H1 (cell line): ENCODE measurements at regions not wholly inside any gene's neighbourhood (a gene's known extent, or its start where the extent isn't known, plus 50 kb on each side); places are given as distances from the start of the nearest gene placed in this dataset.

Source experiments
- CTCF ChIA-PET: fragments of 300-600 bp; sonication (Branson Sonifier 250); formaldehyde crosslinking; loops from one replicate; lab custom pipeline; 2021; ENCODE audit not compliant: partially characterized antibody; lab: Charles Lee
- POLR2A ChIA-PET: fragments of 300-600 bp; sonication (Branson Sonifier 250); formaldehyde crosslinking; loops from one replicate; lab custom pipeline; 2021; ENCODE audit warnings: inconsistent platforms; ENCODE audit not compliant: partially characterized antibody; lab: Charles Lee
- DNase-seq, 2 experiments: peaks; one replicate each; pipeline versions ENCODE4 v3.0.0 to v3.0.0-alpha.2; 2010 to 2022; ENCODE audit warnings: low spot score in 2 of 2, low read depth in 1 of 2, mixed read lengths in 1 of 2
- FAIRE-seq: peaks from 2 replicates; lab custom pipeline; 2011; peaks lifted over from hg19 to GRCh38; lab: Jason Lieb, UNC
- H2AFZ ChIP-seq: 2 replicates; pipeline ENCODE4 v1.8.1; 2012; ENCODE audit warnings: low read length, inconsistent platforms
- H2AK5ac ChIP-seq: 2 replicates; pipeline ENCODE4 v1.6.1; 2013; ENCODE audit warnings: low read depth, low read length
- H2BK120ac ChIP-seq: replicated peaks from 2 replicates; pipeline ENCODE3; 2013; ENCODE audit warnings: low read depth, low read length, inconsistent platforms
- H2BK12ac ChIP-seq: 2 replicates; pipeline ENCODE4 v1.6.1; 2013; ENCODE audit warnings: low read depth, low read length
- H2BK15ac ChIP-seq: 2 replicates; pipeline ENCODE4 v1.6.1; 2013; ENCODE audit warnings: low read length
- H2BK20ac ChIP-seq: 2 replicates; pipeline ENCODE4 v1.6.1; 2013; ENCODE audit warnings: low read length
- H2BK5ac ChIP-seq: 2 replicates; pipeline ENCODE4 v1.6.1; 2013; ENCODE audit warnings: low read depth, low read length
- H3K14ac ChIP-seq: 2 replicates; pipeline ENCODE4 v1.6.1; 2013; ENCODE audit warnings: inconsistent platforms; ENCODE audit not compliant: insufficient read length
- H3K18ac ChIP-seq: 2 replicates; pipeline ENCODE4 v1.6.1; 2013; ENCODE audit warnings: low read length; ENCODE audit errors: extremely low read depth
- H3K23ac ChIP-seq: 2 replicates; pipeline ENCODE4 v1.6.1; 2013; ENCODE audit warnings: inconsistent platforms; ENCODE audit not compliant: insufficient read length
- H3K23me2 ChIP-seq: 2 replicates; pipeline ENCODE4 v1.6.1; 2013; ENCODE audit warnings: low read depth, low read length
- H3K27ac ChIP-seq: 2 replicates; pipeline ENCODE4 v1.6.1; 2011; ENCODE audit warnings: low read depth, low read length, inconsistent platforms
- H3K27me3 ChIP-seq, 4 experiments: replicated peaks in 1 of 4; 1 replicate in 1 of 4; 2 replicates in 3 of 4; pipeline versions ENCODE4 v1.6.1 to v1.8.1; 2011 to 2013; ENCODE audit warnings: low read length in 3 of 4, mild to moderate bottlenecking in 3 of 4, inconsistent platforms in 2 of 4, mixed read lengths in 2 of 4, moderate library complexity in 1 of 4; ENCODE audit not compliant: control insufficient read depth in 3 of 4, insufficient read depth in 3 of 4; ENCODE audit errors: extremely low read depth in 1 of 4
- H3K36me3 ChIP-seq, 4 experiments: 2 replicates each; pipeline versions ENCODE4 v1.6.1 to v1.8.1; 2011 to 2013; ENCODE audit warnings: mild to moderate bottlenecking in 4 of 4, low read length in 3 of 4, moderate library complexity in 2 of 4, control low read depth in 1 of 4, inconsistent platforms in 1 of 4; ENCODE audit not compliant: insufficient read depth in 4 of 4, control insufficient read depth in 2 of 4
- H3K4ac ChIP-seq: replicated peaks from 2 replicates; pipeline ENCODE3; 2013; ENCODE audit warnings: low read length, low read depth, mixed read lengths, inconsistent platforms; ENCODE audit not compliant: insufficient read length
- H3K4me1 ChIP-seq, 4 experiments: replicated peaks in 1 of 4; 1 replicate in 1 of 4; 2 replicates in 3 of 4; pipeline versions ENCODE4 v1.6.1 to v1.8.1; 2011 to 2013; ENCODE audit warnings: low read length in 3 of 4, inconsistent platforms in 2 of 4, mixed read lengths in 1 of 4; ENCODE audit not compliant: insufficient read depth in 4 of 4, control insufficient read depth in 3 of 4
- H3K4me2 ChIP-seq, 2 experiments: 2 replicates each; pipeline versions ENCODE4 v1.6.1 to v1.8.1; 2011 to 2013; ENCODE audit warnings: low read depth in 2 of 2, low read length in 2 of 2, control low read depth in 1 of 2, inconsistent platforms in 1 of 2, mild to moderate bottlenecking in 1 of 2; ENCODE audit not compliant: insufficient read depth in 1 of 2
- H3K4me3 ChIP-seq, 4 experiments: fragments of 200-600, 300-600 bp in 1 of 4; sonication (generic), shearing (Covaris generic), sonication (Bioruptor Twin) in 1 of 4; 2 replicates each; pipeline versions ENCODE4 v1.5.1 to v1.8.1; 2011 to 2016; ENCODE audit warnings: low read length in 4 of 4, low read depth in 3 of 4, control low read depth in 2 of 4, inconsistent platforms in 2 of 4, mild to moderate bottlenecking in 2 of 4, mixed read lengths in 1 of 4, moderate library complexity in 1 of 4; ENCODE audit not compliant: insufficient read depth in 2 of 4; ENCODE audit errors: extremely low read depth in 1 of 4
- H3K56ac ChIP-seq: replicated peaks from 2 replicates; pipeline ENCODE3; 2013; ENCODE audit warnings: low read depth, mild to moderate bottlenecking, mixed read lengths, low read length, inconsistent platforms; ENCODE audit not compliant: insufficient read length
- H3K79me1 ChIP-seq: 2 replicates; pipeline ENCODE4 v1.6.1; 2013; ENCODE audit warnings: low read depth, low read length, control low read depth
- H3K79me2 ChIP-seq, 2 experiments: 2 replicates each; pipeline versions ENCODE4 v1.6.1 to v1.8.1; 2012 to 2013; ENCODE audit warnings: low read length in 2 of 2, mild to moderate bottlenecking in 2 of 2, inconsistent platforms in 1 of 2; ENCODE audit not compliant: insufficient read depth in 2 of 2, control insufficient read depth in 1 of 2
- H3K9ac ChIP-seq, 4 experiments: replicated peaks in 1 of 4; 1 replicate in 1 of 4; 2 replicates in 3 of 4; pipeline versions ENCODE4 v1.6.1 to v1.8.1; 2011 to 2013; ENCODE audit warnings: low read depth in 3 of 4, low read length in 3 of 4, control low read depth in 2 of 4, mild to moderate bottlenecking in 2 of 4, moderate library complexity in 2 of 4, inconsistent platforms in 1 of 4; ENCODE audit errors: extremely low read depth in 1 of 4
- H3K9me3 ChIP-seq, 2 experiments: 2 replicates each; pipeline versions ENCODE4 v1.6.1 to v1.8.1; 2012 to 2013; ENCODE audit warnings: mild to moderate bottlenecking in 2 of 2, moderate library complexity in 2 of 2, control low read depth in 1 of 2, inconsistent platforms in 1 of 2, low read depth in 1 of 2, low read length in 1 of 2, mixed read lengths in 1 of 2; ENCODE audit not compliant: insufficient read depth in 2 of 2
- H4K20me1 ChIP-seq, 2 experiments: replicated peaks in 1 of 2; 2 replicates each; pipeline versions ENCODE3 to v1.8.1; 2011 to 2013; ENCODE audit warnings: inconsistent platforms in 2 of 2, low read length in 2 of 2, mild to moderate bottlenecking in 1 of 2; ENCODE audit not compliant: insufficient read depth in 2 of 2, control insufficient read depth in 1 of 2
- H4K5ac ChIP-seq: 2 replicates; pipeline ENCODE4 v1.6.1; 2013; ENCODE audit warnings: low read length, low read depth, mixed read lengths, inconsistent platforms; ENCODE audit not compliant: insufficient read length
- H4K8ac ChIP-seq: 2 replicates; pipeline ENCODE4 v1.8.0; 2013; ENCODE audit warnings: mild to moderate bottlenecking, moderate library complexity, low read length, inconsistent platforms; ENCODE audit not compliant: insufficient read depth; ENCODE audit errors: extremely low read depth
- H4K91ac ChIP-seq: replicated peaks from 2 replicates; pipeline ENCODE3; 2013; ENCODE audit warnings: low read length, mixed read lengths, inconsistent platforms; ENCODE audit not compliant: insufficient read length
- ATF3 ChIP-seq: IDR thresholded peaks from 2 replicates; pipeline ENCODE4 v1.6.1; 2011; ENCODE audit warnings: low read depth, mild to moderate bottlenecking, low read length; ENCODE audit not compliant: insufficient read depth
- CBX5 ChIP-seq: fragments of 300-800, 300-1000 bp; sonication (generic); IDR thresholded peaks from 2 replicates; pipeline ENCODE4 v1.7.1; 2016; ENCODE audit warnings: antibody characterized with exemption, low read length, low read depth
- CTBP2 ChIP-seq: IDR thresholded peaks from 2 replicates; pipeline ENCODE4 v1.7.0; 2011; ENCODE audit warnings: borderline replicate concordance, mild to moderate bottlenecking, moderate library complexity, mixed read lengths, low read length; ENCODE audit not compliant: insufficient read depth, insufficient read length
- GABPA ChIP-seq: IDR thresholded peaks from 2 replicates; pipeline ENCODE4 v1.6.1; 2011; ENCODE audit warnings: mild to moderate bottlenecking, low read length, moderate library complexity, borderline replicate concordance; ENCODE audit not compliant: insufficient read depth
- KDM5A ChIP-seq: fragments of 200-600 bp; IDR thresholded peaks from 2 replicates; pipeline ENCODE4 v1.7.1; 2012; ENCODE audit warnings: mild to moderate bottlenecking, low read length, inconsistent platforms, mixed read lengths
- SAP30 ChIP-seq: fragments of 300-600 bp; sonication (generic); IDR thresholded peaks from 2 replicates; pipeline ENCODE4 v1.7.1; 2012; ENCODE audit warnings: low read length, moderate library complexity, mild to moderate bottlenecking, inconsistent platforms; ENCODE audit not compliant: insufficient read depth, insufficient replicate concordance
- SP4 ChIP-seq: IDR thresholded peaks from 2 replicates; pipeline ENCODE4 v1.6.1; 2012; ENCODE audit warnings: low read length, inconsistent platforms
- WGBS, 2 experiments: shearing (Covaris generic) in 1 of 2; methylation state at CpG; one replicate each; pipeline versions ENCODE4 v1.1.6 to v1.1.7; 2013 to 2015; ENCODE audit warnings: low lambda C conversion rate in 2 of 2, mixed read lengths in 2 of 2, inconsistent platforms in 1 of 2, low coverage in 1 of 2, missing lambda C conversion rate in 1 of 2; ENCODE audit not compliant: insufficient replicate concordance in 2 of 2, insufficient coverage in 1 of 2, insufficient read length in 1 of 2; ENCODE audit errors: extremely low coverage in 1 of 2, missing lambda C conversion rate in 1 of 2; 5-methylcytosine and 5-hydroxymethylcytosine counted together

- Histone ChIP-seq H2BK5ac (no peak overlapping the region), H2BK20ac (no peak overlapping the region), H3K4me1 (no peaks in the 10 kb centered on the region), H3K79me2 (no peaks in the 10 kb centered on the region), H3K36me3 (no peaks in the 10 kb centered on the region), H3K56ac (no peak overlapping the region), H2BK120ac (no peak overlapping the region), H3K14ac (no peak overlapping the region), H2BK12ac (no peak overlapping the region), H3K9me3 (no peaks in the 10 kb centered on the region)
- DNase-seq (no peak), FAIRE-seq (no peak)
- ChIA-PET POLR2A (interaction anchor here (1.2 kb wide), 1 partner anchor 15 kb away, joined by 3 read pairs; no protein-coding TSS in a partner anchor), CTCF (interaction anchor here (1.0 to 1.3 kb wide), 2 partner anchors 14 to 100 kb away, joined by 3 read pairs; no protein-coding TSS in a partner anchor)
- TF ChIP-seq CBX5: no peak
- TF ChIP-seq SP4: no peak
- no peak for TF ChIP-seq KDM5A
- no peak for TF ChIP-seq GABPA
- no peak for TF ChIP-seq SAP30
- TF ChIP-seq ATF3: no peak
- no peak for TF ChIP-seq CTBP2
- TF ChIP-seq, all 59 proteins: peak for 0
- Histone ChIP-seq H3K4ac (no peak overlapping the region), H3K27me3 (no peaks in the 10 kb centered on the region), H3K79me1 (no peaks in the 10 kb centered on the region), H3K23ac (no peak overlapping the region), H4K8ac (no peak overlapping the region), H3K9ac (no peak overlapping the region), H4K5ac (no peak overlapping the region), H3K27ac (no peak overlapping the region), H4K91ac (no peak overlapping the region), H2AK5ac (no peak overlapping the region), H3K4me2 (no peak overlapping the region), H4K20me1 (no peaks in the 10 kb centered on the region), H2AFZ (no peak overlapping the region), H3K4me3 (no peak overlapping the region), H3K23me2 (no peaks in the 10 kb centered on the region), H2BK15ac (no peak overlapping the region), H3K18ac (no peak overlapping the region)
- WGBS, 2 experiments: 81% methylated on average over 2 of the region's 2 CpGs; no CpG with 5 or more reads in 1 of the 2 experiments
Observed at GRCh38 chr10:131469551-131469950, 158.0 kb upstream of the TCERG1L start.
